GM12878 (cell line): ENCODE measurements at regions not wholly inside any gene's neighbourhood (a gene's known extent, or its start where the extent isn't known, plus 50 kb on each side); places are given as distances from the start of the nearest gene placed in this dataset.

Experiments used
- ATAC-seq: fragments of 200-7000 bp; cut with Tn5 transposase; 3 replicates; pipeline ENCODE4 v1.9.1; 2020; ENCODE audit warnings: mild to moderate bottlenecking, moderate library complexity
- BruUV-seq: library from RNA; stranded (reverse); fragments of 400-500 nt; replicated peaks from 2 replicates; lab custom pipeline; 2021; lab: Mats Ljungman, UMichigan
- CTCF ChIA-PET: fragments of 300-600 bp; sonication (Branson Sonifier 250); formaldehyde crosslinking; extraction: SDS; loops from one replicate; lab custom pipeline; 2021; ENCODE audit warnings: inconsistent platforms; lab: Yijun Ruan, JAX
- POLR2A ChIA-PET: fragments of 350-600 bp; formaldehyde crosslinking; extraction: SDS; loops from one replicate; lab custom pipeline; 2021; ENCODE audit warnings: inconsistent platforms; lab: Charles Lee
- RAD21 ChIA-PET: fragments of 300-600 bp; sonication (Branson Sonifier 250); formaldehyde crosslinking; loops from one replicate; lab custom pipeline; 2023; ENCODE audit warnings: antibody characterized with exemption; ENCODE audit not compliant: unreplicated experiment; lab: Charles Lee
- SMC1A ChIA-PET: fragments of 300-600 bp; sonication (Branson Sonifier 250); formaldehyde crosslinking; loops from one replicate; lab custom pipeline; 2023; ENCODE audit not compliant: unreplicated experiment, uncharacterized antibody; lab: Charles Lee
- DNase-seq: peaks from one replicate; pipeline ENCODE4 v3.0.0-alpha.2; 2011; ENCODE audit warnings: low read depth, low spot score
- FAIRE-seq: peaks from 3 replicates; lab custom pipeline; 2011; peaks lifted over from hg19 to GRCh38; lab: Jason Lieb, UNC
- H2AFZ ChIP-seq: 2 replicates; pipeline ENCODE4 v1.6.0; 2011; ENCODE audit warnings: low read depth, low read length, control low read depth; ENCODE audit not compliant: control insufficient read depth
- H3K27ac ChIP-seq: 2 replicates; pipeline ENCODE4 v1.5.1; 2011; ENCODE audit warnings: control low read depth; ENCODE audit not compliant: control insufficient read depth, insufficient read depth
- H3K27me3 ChIP-seq, 2 experiments: replicated peaks in 1 of 2; 2 replicates each; pipeline versions ENCODE4 v1.6.0 to v1.6.1; 2011; ENCODE audit warnings: low read length in 1 of 2; ENCODE audit not compliant: control insufficient read depth in 2 of 2, insufficient read depth in 2 of 2
- H3K36me3 ChIP-seq, 2 experiments: 2 replicates each; pipeline ENCODE4 v1.5.1; 2011; ENCODE audit warnings: low read length in 1 of 2; ENCODE audit not compliant: control insufficient read depth in 2 of 2, insufficient read depth in 2 of 2
- H3K4me1 ChIP-seq: 2 replicates; pipeline ENCODE4 v1.6.1; 2011; ENCODE audit warnings: mild to moderate bottlenecking, low read length, moderate library complexity, mixed read lengths; ENCODE audit not compliant: control insufficient read depth, insufficient read depth
- H3K4me2 ChIP-seq: 2 replicates; pipeline ENCODE4 v1.6.0; 2011; ENCODE audit warnings: control low read depth; ENCODE audit not compliant: control insufficient read depth, insufficient read depth
- H3K4me3 ChIP-seq: fragments of 200-600 bp; sonication (generic); 2 replicates; pipeline ENCODE4 v1.5.1; 2016
- H3K79me2 ChIP-seq: 2 replicates; pipeline ENCODE4 v1.6.0; 2011; ENCODE audit warnings: low read length; ENCODE audit not compliant: control insufficient read depth, insufficient read depth
- H3K9ac ChIP-seq: 2 replicates; pipeline ENCODE4 v1.8.0; 2011; ENCODE audit warnings: low read length, control low read depth, mixed read lengths; ENCODE audit not compliant: control insufficient read depth, insufficient read depth
- H3K9me3 ChIP-seq: replicated peaks from 3 replicates; pipeline ENCODE4 v1.5.1; 2011; ENCODE audit warnings: mild to moderate bottlenecking, low read length; ENCODE audit not compliant: control insufficient read depth, insufficient read depth
- H4K20me1 ChIP-seq: 2 replicates; pipeline ENCODE4 v1.6.0; 2011; ENCODE audit not compliant: control insufficient read depth, insufficient read depth
- CREM ChIP-seq: IDR thresholded peaks from 2 replicates; pipeline ENCODE4 v1.6.1; 2014; ENCODE audit warnings: antibody characterized with exemption, low read depth
- FOXM1 ChIP-seq: IDR thresholded peaks from 2 replicates; pipeline ENCODE4 v1.6.1; 2012; ENCODE audit warnings: low read depth, mild to moderate bottlenecking, inconsistent platforms, low read length, moderate library complexity
- JUNB ChIP-seq: IDR thresholded peaks from 2 replicates; pipeline ENCODE4 v1.6.1; 2016; ENCODE audit warnings: antibody characterized with exemption, mild to moderate bottlenecking
- MTA3 ChIP-seq: IDR thresholded peaks from 2 replicates; pipeline ENCODE4 v1.6.1; 2012; ENCODE audit warnings: low read length, inconsistent platforms, borderline replicate concordance
- MXI1 ChIP-seq: fragments of 150-350 bp; IDR thresholded peaks from 2 replicates; pipeline ENCODE4 v1.6.1; 2011; ENCODE audit warnings: low read depth, mild to moderate bottlenecking, inconsistent platforms, low read length, improper control_type of control experiment
- NRF1 ChIP-seq: conservative IDR thresholded peaks from 2 replicates; pipeline ENCODE4 v1.6.1; 2011; ENCODE audit warnings: mild to moderate bottlenecking, low read depth, low read length, improper control_type of control experiment
- RB1 ChIP-seq: fragments of 450-650 bp; formaldehyde crosslinking; IDR thresholded peaks from 2 replicates; pipeline ENCODE4 v1.6.1; 2017; ENCODE audit warnings: mild to moderate bottlenecking, borderline replicate concordance
- SMAD1 ChIP-seq: fragments of 450-650 bp; IDR thresholded peaks from 2 replicates; pipeline ENCODE4 v1.6.1; 2018; ENCODE audit warnings: mild to moderate bottlenecking, low read depth; ENCODE audit not compliant: partially characterized antibody
- SMARCA5 ChIP-seq: fragments of 450-650 bp; IDR thresholded peaks from 2 replicates; pipeline ENCODE4 v1.6.1; 2017; ENCODE audit warnings: mild to moderate bottlenecking
- SREBF1 ChIP-seq: IDR thresholded peaks from 2 replicates; pipeline ENCODE4 v1.6.1; 2012; ENCODE audit warnings: mild to moderate bottlenecking, low read length
- SREBF2 ChIP-seq: IDR thresholded peaks from 2 replicates; pipeline ENCODE4 v1.6.1; 2012; ENCODE audit warnings: mild to moderate bottlenecking, low read length
- TCF12 ChIP-seq: IDR thresholded peaks from 2 replicates; pipeline ENCODE4 v1.6.1; 2011; ENCODE audit warnings: low read depth, mild to moderate bottlenecking, low read length
- ZNF384 ChIP-seq: IDR thresholded peaks from 2 replicates; pipeline ENCODE4 v1.6.1; 2012; ENCODE audit warnings: low read depth, mild to moderate bottlenecking, low read length, improper control_type of control experiment, borderline replicate concordance
- in situ Hi-C: fragments of 300-500 bp; cut with MboI; formaldehyde crosslinking; loops from 9 replicates; pipeline ENCODE4 v1.14.3; 2018; ENCODE audit warnings: mixed read lengths
- intact Hi-C: fragments of 100-400 bp; cut with micrococcal nuclease; formaldehyde crosslinking; loops from one replicate; pipeline ENCODE4 v1.14.2; 2022; ENCODE audit not compliant: unreplicated experiment
- TF ChIP-seq, protein P1 (sequence below): fragments of 450-650 bp; IDR thresholded peaks from 2 replicates; pipeline ENCODE4 v1.6.1; 2017; ENCODE audit warnings: mild to moderate bottlenecking, low read depth, inconsistent platforms; ENCODE audit not compliant: poor library complexity, severe bottlenecking

DNA sequence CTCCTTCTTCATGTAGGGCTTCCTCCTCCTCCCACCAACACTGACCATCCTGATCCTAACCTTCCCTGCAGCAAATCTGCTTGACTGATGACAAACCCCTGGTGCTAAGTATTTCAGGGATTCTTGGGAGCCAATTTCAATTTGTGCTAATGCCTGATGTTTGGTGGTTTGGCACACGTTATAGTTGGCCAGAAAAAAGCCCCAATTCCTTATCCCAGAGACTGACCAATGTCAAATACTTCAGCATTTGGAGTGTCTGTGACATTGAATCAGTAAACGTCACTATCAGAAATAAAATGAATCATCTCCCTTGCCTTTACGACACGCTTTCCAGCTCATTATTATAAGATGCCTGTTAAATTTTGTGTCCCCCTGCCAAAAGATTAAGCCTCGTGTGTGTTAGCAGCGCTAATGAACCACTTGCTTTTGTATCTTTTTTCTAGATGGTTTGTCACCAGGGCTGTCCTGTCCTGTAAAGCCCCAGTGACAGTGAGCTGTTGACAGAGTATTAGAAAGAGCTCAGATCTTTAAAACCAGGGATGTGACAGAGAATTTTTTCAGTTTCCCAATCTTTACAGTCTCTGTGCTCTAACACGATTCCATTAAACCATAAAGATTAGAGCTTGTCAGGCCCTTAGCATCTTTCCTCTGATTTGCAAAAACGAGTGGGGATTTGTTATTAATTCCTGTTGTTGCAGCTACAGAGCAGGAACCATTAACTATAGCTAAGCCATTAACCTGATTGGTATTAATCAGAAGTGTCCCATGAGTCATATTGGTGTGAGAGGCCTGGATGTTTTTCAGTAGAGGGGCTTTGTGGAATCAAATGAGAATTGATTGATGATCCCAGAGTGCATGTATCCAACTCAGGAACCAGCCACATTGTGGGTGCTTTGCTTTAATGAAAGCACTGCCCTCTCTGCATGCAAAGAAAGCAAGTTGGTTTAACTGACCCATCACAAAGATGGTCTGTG, 665.1 kb upstream of the PLXNA2 start (continued):
- no peak for TF ChIP-seq FOXM1
- no peak for TF ChIP-seq ZNF384
- no peak for TF ChIP-seq MTA3

DNA sequence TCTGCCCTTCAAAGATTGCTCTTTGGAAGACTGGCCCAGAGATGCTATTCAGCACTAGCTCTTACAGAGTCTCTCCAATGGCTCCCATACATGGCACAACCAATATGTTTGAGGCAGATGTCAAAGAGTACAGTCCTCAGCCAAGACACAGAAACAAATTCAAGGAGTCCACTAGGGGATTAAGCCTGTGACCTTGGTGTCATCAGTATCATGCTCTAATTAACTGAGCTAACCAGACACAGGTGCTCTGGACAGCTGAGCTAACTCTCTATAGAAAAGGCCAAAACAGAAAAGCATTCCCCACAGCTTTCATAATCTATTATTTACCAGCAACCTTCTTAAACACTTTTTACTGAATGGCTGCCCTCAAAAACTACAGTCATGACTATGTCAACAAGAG, 666.0 kb upstream of the PLXNA2 start:
- ATAC-seq (no peak), FAIRE-seq (no peak), DNase-seq (no peak)
- Histone ChIP-seq H3K9ac (no peak overlapping the region), H3K4me1 (no peaks in the 10 kb centered on the region), H3K27ac (no peak overlapping the region), H3K9me3 (no peaks in the 10 kb centered on the region), H3K36me3 (no peaks in the 10 kb centered on the region), H3K4me3 (no peak overlapping the region), H3K79me2 (no peaks in the 10 kb centered on the region), H2AFZ (no peak overlapping the region), H3K27me3 (no peaks in the 10 kb centered on the region), H4K20me1 (no peaks in the 10 kb centered on the region), H3K4me2 (no peak overlapping the region)
- intact Hi-C loops (no loop called here), in situ Hi-C loops (no loop called here)
- ChIA-PET SMC1A (no interaction called here), CTCF (no interaction called here), POLR2A (no interaction called here), RAD21 (no interaction called here)
- BruUV-seq = no TSS peak
- TF ChIP-seq JUNB (no peak), MXI1 (no peak), CREM (no peak), SREBF2 (no peak), SREBF1 (no peak), SMARCA5 (no peak), TCF12 (no peak), RB1 (no peak), NRF1 (no peak), SMAD1 (no peak)
- TF ChIP-seq, protein P1, sequence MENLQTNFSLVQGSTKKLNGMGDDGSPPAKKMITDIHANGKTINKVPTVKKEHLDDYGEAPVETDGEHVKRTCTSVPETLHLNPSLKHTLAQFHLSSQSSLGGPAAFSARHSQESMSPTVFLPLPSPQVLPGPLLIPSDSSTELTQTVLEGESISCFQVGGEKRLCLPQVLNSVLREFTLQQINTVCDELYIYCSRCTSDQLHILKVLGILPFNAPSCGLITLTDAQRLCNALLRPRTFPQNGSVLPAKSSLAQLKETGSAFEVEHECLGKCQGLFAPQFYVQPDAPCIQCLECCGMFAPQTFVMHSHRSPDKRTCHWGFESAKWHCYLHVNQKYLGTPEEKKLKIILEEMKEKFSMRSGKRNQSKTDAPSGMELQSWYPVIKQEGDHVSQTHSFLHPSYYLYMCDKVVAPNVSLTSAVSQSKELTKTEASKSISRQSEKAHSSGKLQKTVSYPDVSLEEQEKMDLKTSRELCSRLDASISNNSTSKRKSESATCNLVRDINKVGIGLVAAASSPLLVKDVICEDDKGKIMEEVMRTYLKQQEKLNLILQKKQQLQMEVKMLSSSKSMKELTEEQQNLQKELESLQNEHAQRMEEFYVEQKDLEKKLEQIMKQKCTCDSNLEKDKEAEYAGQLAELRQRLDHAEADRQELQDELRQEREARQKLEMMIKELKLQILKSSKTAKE = no peak
